K562 (cell line): ENCODE measurements at regions not wholly inside any gene's neighbourhood (a gene's known extent, or its start where the extent isn't known, plus 50 kb on each side); places are given as distances from the start of the nearest gene placed in this dataset.

Experiments used
- ATAC-seq: fragments of 200-7000 bp; cut with Tn5 transposase; 3 replicates; pipeline ENCODE4 v1.9.1; 2020; ENCODE audit warnings: moderate library complexity
- BruUV-seq: library from RNA; stranded (reverse); fragments of 400-500 nt; replicated peaks from 2 replicates; lab custom pipeline; 2021; lab: Mats Ljungman, UMichigan
- CTCF ChIA-PET: fragments of 300-600 bp; formaldehyde crosslinking; extraction: SDS; loops from one replicate; lab custom pipeline; 2021; ENCODE audit warnings: low intra/inter-chr PET ratio; lab: Yijun Ruan, JAX
- POLR2A ChIA-PET: fragments of 300-600, 350-650 bp; sonication (Branson Sonifier 250); formaldehyde crosslinking; extraction: SDS; loops from one replicate; lab custom pipeline; 2021; ENCODE audit warnings: antibody characterized with exemption, inconsistent platforms; lab: Yijun Ruan, JAX
- DNase-seq, 4 experiments: peaks; one replicate each; pipeline versions ENCODE4 v3.0.0 to v3.0.0-alpha.2; 2011 to 2018; ENCODE audit warnings: low spot score in 3 of 4, mixed read lengths in 3 of 4; ENCODE audit errors: extremely low read depth in 1 of 4
- FAIRE-seq: peaks from 2 replicates; lab custom pipeline; 2011; peaks lifted over from hg19 to GRCh38; lab: Jason Lieb, UNC
- H2AFZ ChIP-seq: 2 replicates; pipeline ENCODE4 v1.6.0; 2011; ENCODE audit warnings: low read depth, low read length, control low read depth, inconsistent platforms
- H3K27ac ChIP-seq: fragments of 200-600 bp; 3 replicates; pipeline ENCODE4 v1.8.0; 2011; ENCODE audit warnings: low read depth, mild to moderate bottlenecking, control low read depth, inconsistent platforms, low read length, moderate library complexity, mixed read lengths; ENCODE audit errors: extremely low read depth
- H3K27me3 ChIP-seq, 2 experiments: fragments of 300-600 bp in 1 of 2; 2 replicates in 1 of 2; 3 replicates in 1 of 2; pipeline versions ENCODE4 v1.6.0 to v1.8.0; 2011; ENCODE audit warnings: inconsistent platforms in 2 of 2, low read length in 2 of 2, mild to moderate bottlenecking in 1 of 2, mixed read lengths in 1 of 2, moderate library complexity in 1 of 2; ENCODE audit not compliant: control insufficient read depth in 2 of 2, insufficient read depth in 2 of 2
- H3K36me3 ChIP-seq: fragments of 300-600 bp; 3 replicates; pipeline ENCODE4 v1.8.0; 2011; ENCODE audit warnings: mild to moderate bottlenecking, low read length, inconsistent platforms; ENCODE audit not compliant: control insufficient read depth, insufficient read depth
- H3K4me1 ChIP-seq, 2 experiments: fragments of 200-600 bp in 1 of 2; replicated peaks in 1 of 2; 2 replicates in 1 of 2; 3 replicates in 1 of 2; pipeline versions ENCODE4 v1.5.1 to v1.8.0; 2011; ENCODE audit warnings: inconsistent platforms in 2 of 2, low read length in 2 of 2, mild to moderate bottlenecking in 1 of 2, mixed read lengths in 1 of 2, moderate library complexity in 1 of 2; ENCODE audit not compliant: control insufficient read depth in 2 of 2, insufficient read depth in 2 of 2
- H3K4me2 ChIP-seq: 2 replicates; pipeline ENCODE4 v1.6.1; 2011; ENCODE audit warnings: low read length, control low read depth, inconsistent platforms, mixed read lengths; ENCODE audit not compliant: insufficient read depth
- H3K4me3 ChIP-seq: fragments of 200-600 bp; sonication (generic), shearing (Covaris generic); 2 replicates; pipeline ENCODE4 v1.5.1; 2016; ENCODE audit warnings: control low read depth, inconsistent platforms
- H3K79me2 ChIP-seq: fragments of 200-600 bp; 3 replicates; pipeline ENCODE4 v1.8.0; 2011; ENCODE audit warnings: low read length, inconsistent platforms; ENCODE audit not compliant: control insufficient read depth, insufficient read depth
- H3K9ac ChIP-seq, 2 experiments: 2 replicates each; pipeline versions ENCODE4 v1.6.0 to v1.6.1; 2011; ENCODE audit warnings: low read depth in 2 of 2, low read length in 2 of 2, control low read depth in 1 of 2, inconsistent platforms in 1 of 2, mild to moderate bottlenecking in 1 of 2, mixed read lengths in 1 of 2; ENCODE audit not compliant: insufficient read depth in 1 of 2
- H3K9me1 ChIP-seq: one replicate; pipeline ENCODE4 v1.6.0; 2011; ENCODE audit warnings: inconsistent platforms, mild to moderate bottlenecking, low read length, moderate library complexity; ENCODE audit not compliant: control insufficient read depth, insufficient read depth
- H3K9me3 ChIP-seq: replicated peaks from 2 replicates; pipeline ENCODE4 v1.5.1; 2011; ENCODE audit warnings: low read depth, low read length, inconsistent platforms; ENCODE audit not compliant: control insufficient read depth, insufficient read depth
- H4K20me1 ChIP-seq: replicated peaks from 2 replicates; pipeline ENCODE4 v1.6.1; 2011; ENCODE audit warnings: low read length, inconsistent platforms, mixed read lengths; ENCODE audit not compliant: control insufficient read depth, insufficient read depth
- KLF10 ChIP-seq: fragments of 250-450 bp; sonication (Bioruptor Pico); IDR thresholded peaks from 2 replicates; pipeline ENCODE4 v1.6.1; 2021; ENCODE audit warnings: matching md5 sums
- NFE2L1 ChIP-seq: fragments of 450-650 bp; IDR thresholded peaks from 2 replicates; pipeline ENCODE4 v1.6.1; 2016; ENCODE audit warnings: missing genetic modification characterization, low read depth, mild to moderate bottlenecking, missing compliant biosample characterization, moderate library complexity, borderline replicate concordance
- NR2C1 ChIP-seq, 2 experiments: fragments of 450-650 bp; IDR thresholded peaks; 2 replicates each; pipeline ENCODE4 v1.6.1; 2017; ENCODE audit warnings: mild to moderate bottlenecking in 2 of 2, antibody characterized with exemption in 1 of 2, inconsistent platforms in 1 of 2, missing compliant biosample characterization in 1 of 2, missing genetic modification characterization in 1 of 2
- PYGO2 ChIP-seq: fragments of 450-650 bp; IDR thresholded peaks from 2 replicates; pipeline ENCODE4 v1.6.1; 2016; ENCODE audit warnings: mild to moderate bottlenecking, missing genetic modification characterization, moderate library complexity, missing compliant biosample characterization
- SMAD1 ChIP-seq: fragments of 150-350 bp; IDR thresholded peaks from 2 replicates; pipeline ENCODE4 v1.6.1; 2014; ENCODE audit warnings: low read length, low read depth; ENCODE audit not compliant: partially characterized antibody
- SP2 ChIP-seq: IDR thresholded peaks from 2 replicates; pipeline ENCODE4 v1.6.1; 2011; ENCODE audit warnings: mild to moderate bottlenecking, low read depth, low read length, moderate library complexity; ENCODE audit not compliant: poor library complexity, severe bottlenecking; ENCODE audit errors: extremely low read depth
- SREBF1 ChIP-seq: fragments of 150-350 bp; IDR thresholded peaks from 2 replicates; pipeline ENCODE4 v1.6.1; 2014; ENCODE audit warnings: antibody characterized with exemption, low read depth, low read length, borderline replicate concordance
- ZNF584 ChIP-seq: fragments of 200-800 bp; sonication (Bioruptor generic); IDR thresholded peaks from 2 replicates; pipeline ENCODE4 v1.6.1; 2016; ENCODE audit warnings: low read depth, mild to moderate bottlenecking, missing genetic modification characterization, missing compliant biosample characterization
- ZSCAN32 ChIP-seq: fragments of 450-650 bp; formaldehyde crosslinking; IDR thresholded peaks from 2 replicates; pipeline ENCODE4 v1.4.0; 2020; ENCODE audit warnings: mild to moderate bottlenecking, moderate library complexity
- whole genome bisulfite sequencing: fragments of 100-300 bp; shearing (Covaris generic); methylation state at CpG from one replicate; pipeline ENCODE4 v1.1.6; 2016; ENCODE audit warnings: low coverage, mixed read lengths; ENCODE audit not compliant: insufficient coverage; ENCODE audit errors: missing lambda C conversion rate; 5-methylcytosine and 5-hydroxymethylcytosine counted together
- in situ Hi-C: fragments of 300-500 bp; cut with MboI; formaldehyde crosslinking; loops from 4 replicates; pipeline ENCODE4 v1.15.0; 2018; ENCODE audit warnings: inconsistent platforms, mixed read lengths
- intact Hi-C: fragments of 100-400 bp; cut with micrococcal nuclease; formaldehyde crosslinking; loops from 2 replicates; pipeline ENCODE4 v1.14.2; 2022
- TF ChIP-seq, protein P1 (sequence below): fragments of 450-650 bp; formaldehyde crosslinking; conservative IDR thresholded peaks from 2 replicates; pipeline ENCODE4 v1.4.0; 2022; ENCODE audit warnings: mild to moderate bottlenecking, missing genetic modification characterization
- TF ChIP-seq, protein P2 (sequence below): fragments of 250-450 bp; sonication (Bioruptor Pico); IDR thresholded peaks from 2 replicates; pipeline ENCODE4 v1.9.0; 2021; ENCODE audit warnings: mild to moderate bottlenecking
- TF ChIP-seq, protein P3 (sequence below): IDR thresholded peaks from 3 replicates; pipeline ENCODE4 v1.6.1; 2011; ENCODE audit warnings: borderline replicate concordance, mild to moderate bottlenecking; ENCODE audit not compliant: insufficient read length, insufficient read depth

DNA sequence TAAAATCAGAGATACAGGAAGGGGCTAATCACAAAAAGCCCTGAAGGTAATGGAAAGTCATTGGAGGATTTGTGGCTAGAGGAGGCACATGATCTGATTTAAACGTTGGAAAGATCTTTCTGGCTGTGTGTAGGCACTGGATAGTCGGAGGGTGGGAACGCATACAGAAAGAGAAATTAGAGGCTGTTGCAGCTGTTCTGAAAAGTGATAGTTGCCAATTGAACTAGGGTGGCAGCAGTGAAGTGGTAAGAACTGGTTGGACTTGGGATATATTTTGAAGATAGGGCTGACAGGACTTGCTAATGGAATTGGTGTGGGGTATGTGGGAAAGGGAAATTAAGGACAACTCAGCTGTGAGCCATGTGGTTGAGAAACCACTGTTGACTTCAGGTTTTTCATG lies 223.6 kb downstream of the OGFRL1 start (continued):
- TF ChIP-seq SP2 (no peak), KLF10 (CRISPR knock-in tag) (no peak), SMAD1 (no peak), PYGO2 (tag) (no peak), NFE2L1 (tag) (no peak)
- TF ChIP-seq, protein P1, sequence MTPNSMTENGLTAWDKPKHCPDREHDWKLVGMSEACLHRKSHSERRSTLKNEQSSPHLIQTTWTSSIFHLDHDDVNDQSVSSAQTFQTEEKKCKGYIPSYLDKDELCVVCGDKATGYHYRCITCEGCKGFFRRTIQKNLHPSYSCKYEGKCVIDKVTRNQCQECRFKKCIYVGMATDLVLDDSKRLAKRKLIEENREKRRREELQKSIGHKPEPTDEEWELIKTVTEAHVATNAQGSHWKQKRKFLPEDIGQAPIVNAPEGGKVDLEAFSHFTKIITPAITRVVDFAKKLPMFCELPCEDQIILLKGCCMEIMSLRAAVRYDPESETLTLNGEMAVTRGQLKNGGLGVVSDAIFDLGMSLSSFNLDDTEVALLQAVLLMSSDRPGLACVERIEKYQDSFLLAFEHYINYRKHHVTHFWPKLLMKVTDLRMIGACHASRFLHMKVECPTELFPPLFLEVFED (CRISPR knock-in tag): no peak
- TF ChIP-seq, protein P2, sequence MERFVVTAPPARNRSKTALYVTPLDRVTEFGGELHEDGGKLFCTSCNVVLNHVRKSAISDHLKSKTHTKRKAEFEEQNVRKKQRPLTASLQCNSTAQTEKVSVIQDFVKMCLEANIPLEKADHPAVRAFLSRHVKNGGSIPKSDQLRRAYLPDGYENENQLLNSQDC (CRISPR knock-in tag): no peak
- TF ChIP-seq, protein P3, sequence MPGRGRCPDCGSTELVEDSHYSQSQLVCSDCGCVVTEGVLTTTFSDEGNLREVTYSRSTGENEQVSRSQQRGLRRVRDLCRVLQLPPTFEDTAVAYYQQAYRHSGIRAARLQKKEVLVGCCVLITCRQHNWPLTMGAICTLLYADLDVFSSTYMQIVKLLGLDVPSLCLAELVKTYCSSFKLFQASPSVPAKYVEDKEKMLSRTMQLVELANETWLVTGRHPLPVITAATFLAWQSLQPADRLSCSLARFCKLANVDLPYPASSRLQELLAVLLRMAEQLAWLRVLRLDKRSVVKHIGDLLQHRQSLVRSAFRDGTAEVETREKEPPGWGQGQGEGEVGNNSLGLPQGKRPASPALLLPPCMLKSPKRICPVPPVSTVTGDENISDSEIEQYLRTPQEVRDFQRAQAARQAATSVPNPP: no peak

DNA sequence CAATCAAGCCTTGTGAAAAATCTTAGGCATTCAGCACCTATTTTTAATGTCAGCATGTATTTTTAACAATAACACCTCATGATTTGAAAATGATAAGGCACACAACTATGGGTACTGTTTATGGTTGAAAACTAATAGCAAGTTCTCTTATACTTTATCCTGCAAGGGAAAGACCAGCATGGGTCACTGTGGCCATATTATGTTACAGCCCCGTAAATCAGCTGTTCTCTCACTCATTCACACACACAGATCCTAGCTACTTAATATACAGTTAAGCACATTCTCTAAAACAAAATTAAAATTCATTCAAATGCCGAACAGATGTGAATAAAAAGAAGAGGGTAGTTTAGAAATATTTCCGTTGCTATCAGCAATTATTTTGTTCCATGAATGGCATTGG lies 224.4 kb downstream of the OGFRL1 start:
- Histone ChIP-seq H2AFZ (no peak overlapping the region), H3K79me2 (no peaks in the 10 kb centered on the region), H3K4me1 (no peaks in the 10 kb centered on the region), H3K27me3 (no peaks in the 10 kb centered on the region), H3K4me2 (no peak overlapping the region), H3K36me3 (no peaks in the 10 kb centered on the region), H3K27ac (no peak overlapping the region), H3K4me3 (no peak overlapping the region), H3K9me1 (no peaks in the 10 kb centered on the region), H4K20me1 (no peaks in the 10 kb centered on the region), H3K9me3 (no peaks in the 10 kb centered on the region), H3K9ac (no peak overlapping the region)
- TF ChIP-seq ZNF584 (no peak), SREBF1 (no peak), NR2C1 (IDR thresholded peaks at IDR 0.05) (no peak), NR2C1 (tag; IDR thresholded peaks at IDR 0.05) (no peak), ZSCAN32 (no peak)
- no TSS peak for BruUV-seq
- in situ Hi-C loops (no loop called here), intact Hi-C loops (no loop called here)
- no peak for FAIRE-seq
- no peak for ATAC-seq
- CTCF ChIA-PET: no interaction called here
- WGBS: 0% methylated on average over 3 of the region's 3 CpGs
- POLR2A ChIA-PET: no interaction called here
- no peak for DNase-seq
